Neutrophil (primary cell): ENCODE measurements at regions not wholly inside any gene's neighbourhood (a gene's known extent, or its start where the extent isn't known, plus 50 kb on each side); places are given as distances from the start of the nearest gene placed in this dataset.
"Not testable (repeated sequence)": the region's sequence is repeated elsewhere in the genome, so short reads cannot be mapped to it uniquely, and the experiment has no call there.

Source experiments
- H3K27ac ChIP-seq: fragments of 200-600 bp; sonication (generic); 2 replicates; pipeline ENCODE4 v1.5.1; 2016; ENCODE audit warnings: mild to moderate bottlenecking, moderate library complexity
- H3K27me3 ChIP-seq: fragments of 200-600 bp; sonication (generic); 2 replicates; pipeline ENCODE4 v1.6.0; 2016; ENCODE audit warnings: mild to moderate bottlenecking
- H3K36me3 ChIP-seq: fragments of 200-600 bp; sonication (generic); 2 replicates; pipeline ENCODE4 v1.5.1; 2017
- H3K4me1 ChIP-seq, 2 experiments: fragments of 200-600 bp in 1 of 2; sonication (generic) in 1 of 2; 1 replicate in 1 of 2; 2 replicates in 1 of 2; pipeline versions ENCODE4 v1.5.1 to v1.6.1; 2013 to 2016; ENCODE audit warnings: low read depth in 1 of 2, low read length in 1 of 2, mild to moderate bottlenecking in 1 of 2, moderate library complexity in 1 of 2; ENCODE audit not compliant: control insufficient read depth in 1 of 2, insufficient read depth in 1 of 2
- H3K4me3 ChIP-seq, 2 experiments: fragments of 200-600 bp in 1 of 2; sonication (generic) in 1 of 2; 1 replicate in 1 of 2; 2 replicates in 1 of 2; pipeline ENCODE4 v1.5.1; 2013 to 2016; ENCODE audit warnings: low read depth in 1 of 2, low read length in 1 of 2, mild to moderate bottlenecking in 1 of 2, moderate library complexity in 1 of 2
- H3K9me3 ChIP-seq: fragments of 200-600 bp; sonication (generic); 2 replicates; pipeline ENCODE4 v1.5.1; 2016
- CTCF ChIP-seq: fragments of 200-600 bp; sonication (generic); IDR thresholded peaks from 2 replicates; pipeline ENCODE4 v1.5.1; 2016; ENCODE audit warnings: antibody characterized with exemption

GRCh38 chr6:85078058-85078457, 313.7 kb upstream of the TBX18 start:
- H3K4me1 ChIP-seq, result no peaks in the 10 kb centered on the region
- no peak for TF ChIP-seq CTCF
- no peaks in the 10 kb centered on the region for H3K36me3 ChIP-seq
- H3K27me3 ChIP-seq, result no peaks in the 10 kb centered on the region
- no peak overlapping the region for H3K27ac ChIP-seq
- no peak overlapping the region for H3K4me3 ChIP-seq
- H3K9me3 ChIP-seq, result no peaks in the 10 kb centered on the region

- Histone ChIP-seq H3K27ac (no peak overlapping the region), H3K9me3 (no peaks in the 10 kb centered on the region), H3K4me1 (no peaks in the 10 kb centered on the region), H3K27me3 (no peaks in the 10 kb centered on the region), H3K4me3 (no peak overlapping the region), H3K36me3 (no peaks in the 10 kb centered on the region)
- no peak for TF ChIP-seq CTCF
Observed at GRCh38 chr6:85077098-85077497, 312.7 kb upstream of the TBX18 start.

GRCh38 chr6:85071845-85072244, 307.4 kb upstream of the TBX18 start:
- not testable (repeated sequence) for H3K36me3 ChIP-seq, H3K27me3 ChIP-seq, H3K27ac ChIP-seq, H3K4me1 ChIP-seq, H3K4me3 ChIP-seq, H3K9me3 ChIP-seq

GRCh38 chr6:85069577-85069976, 305.2 kb upstream of the TBX18 start:
- Histone ChIP-seq H3K27ac (no peak overlapping the region), H3K4me1 (no peaks in the 10 kb centered on the region), H3K36me3 (no peaks in the 10 kb centered on the region), H3K9me3 (no peaks in the 10 kb centered on the region), H3K27me3 (no peaks in the 10 kb centered on the region), H3K4me3 (no peak overlapping the region)
- no peak for TF ChIP-seq CTCF

GRCh38 chr6:85068221-85068620, 303.8 kb upstream of the TBX18 start:
- no peaks in the 10 kb centered on the region for H3K9me3 ChIP-seq
- no peak for TF ChIP-seq CTCF
- no peak overlapping the region for H3K4me3 ChIP-seq
- H3K4me1 ChIP-seq, result no peaks in the 10 kb centered on the region
- no peaks in the 10 kb centered on the region for H3K36me3 ChIP-seq
- no peaks in the 10 kb centered on the region for H3K27me3 ChIP-seq
- no peak overlapping the region for H3K27ac ChIP-seq

GRCh38 chr6:85066266-85066665, 301.9 kb upstream of the TBX18 start:
- H3K4me3 ChIP-seq, result no peak overlapping the region
- TF ChIP-seq CTCF, result no peak
- H3K9me3 ChIP-seq, result no peaks in the 10 kb centered on the region
- H3K27me3 ChIP-seq, result no peaks in the 10 kb centered on the region
- no peak overlapping the region for H3K27ac ChIP-seq
- no peaks in the 10 kb centered on the region for H3K36me3 ChIP-seq
- H3K4me1 ChIP-seq, result no peaks in the 10 kb centered on the region
